Kasumi-1 (cell line): ENCODE measurements at regions not wholly inside any gene's neighbourhood (a gene's known extent, or its start where the extent isn't known, plus 50 kb on each side); places are given as distances from the start of the nearest gene placed in this dataset.

Experiments used
- DNase-seq, 2 experiments: peaks; one replicate each; lab custom pipeline; 2025; lab: John Stamatoyannopoulos, UW

GRCh38 chr13:75050419-75051046 lies 431.4 kb downstream of the TBC1D4 start:
- DNase-seq = no peak

- DNase-seq = no peak
These were observed 432.1 kb downstream of the TBC1D4 start for GRCh38 chr13:75049735-75050335.

- DNase-seq = no peak
These were observed 439.2 kb downstream of the TBC1D4 start for GRCh38 chr13:75042807-75043206.

- DNase-seq = no peak
These were observed 443.4 kb downstream of the TBC1D4 start for GRCh38 chr13:75038393-75039113.

GRCh38 chr13:75025956-75026355 lies 456.0 kb downstream of the TBC1D4 start:
- DNase-seq = no peak

- no peak for DNase-seq
These were observed 457.4 kb downstream of the TBC1D4 start for GRCh38 chr13:75024602-75025001.

GRCh38 chr13:75023609-75024008 lies 458.4 kb downstream of the TBC1D4 start:
- no peak for DNase-seq

GRCh38 chr13:75021151-75021550 lies 460.8 kb downstream of the TBC1D4 start:
- no peak for DNase-seq

- no peak for DNase-seq
These were observed 465.7 kb downstream of the TBC1D4 start for GRCh38 chr13:75016225-75016624.

- DNase-seq = no peak
These were observed 468.2 kb downstream of the TBC1D4 start for GRCh38 chr13:75013818-75014217.

- no peak for DNase-seq
These were observed 471.0 kb downstream of the TBC1D4 start for GRCh38 chr13:75010941-75011340.

- no peak for DNase-seq
These were observed 473.0 kb downstream of the TBC1D4 start for GRCh38 chr13:75008926-75009325.

- DNase-seq = no peak
These were observed 491.0 kb downstream of the TBC1D4 start for GRCh38 chr13:74990992-74991391.

GRCh38 chr13:74987124-74987690 lies 494.8 kb downstream of the TBC1D4 start:
- DNase-seq = no peak

- no peak for DNase-seq
These were observed 495.4 kb downstream of the TBC1D4 start for GRCh38 chr13:74986609-74987008.

GRCh38 chr13:74979703-74980102 lies 502.3 kb downstream of the TBC1D4 start:
- DNase-seq = no peak

GRCh38 chr13:74978591-74978990 lies 503.4 kb downstream of the TBC1D4 start:
- DNase-seq = no peak

- DNase-seq = no peak
These were observed 504.5 kb downstream of the TBC1D4 start for GRCh38 chr13:74977498-74977897.

- DNase-seq = no peak
These were observed 506.9 kb downstream of the TBC1D4 start for GRCh38 chr13:74975111-74975510.

GRCh38 chr13:74973935-74974879 lies 507.8 kb downstream of the TBC1D4 start:
- DNase-seq = no peak

GRCh38 chr13:74969419-74969818 lies 512.5 kb downstream of the TBC1D4 start:
- DNase-seq = no peak
